GM12874 (cell line): ENCODE measurements at regions not wholly inside any gene's neighbourhood (a gene's known extent, or its start where the extent isn't known, plus 50 kb on each side); places are given as distances from the start of the nearest gene placed in this dataset.

Experiments used
- CTCF ChIP-seq: IDR thresholded peaks from 2 replicates; pipeline ENCODE4 v1.5.1; 2011; ENCODE audit warnings: low read depth, mild to moderate bottlenecking, control low read depth, low read length, moderate library complexity; ENCODE audit not compliant: insufficient read depth

GRCh38 chr6:122052346-122052900 lies 347.0 kb upstream of the HSF2 start:
- no peak for TF ChIP-seq CTCF

- TF ChIP-seq CTCF = no peak
These were observed 339.5 kb upstream of the HSF2 start for GRCh38 chr6:122059918-122060317.

- TF ChIP-seq CTCF = no peak
These were observed 337.6 kb upstream of the HSF2 start for GRCh38 chr6:122061855-122062254.

- TF ChIP-seq CTCF = no peak
These were observed 336.4 kb upstream of the HSF2 start for GRCh38 chr6:122063076-122063475.

GRCh38 chr6:122063761-122064160 lies 335.7 kb upstream of the HSF2 start:
- TF ChIP-seq CTCF = no peak

- TF ChIP-seq CTCF = no peak
These were observed 333.3 kb upstream of the HSF2 start for GRCh38 chr6:122066200-122066599.

- no peak for TF ChIP-seq CTCF
These were observed 331.1 kb upstream of the HSF2 start for GRCh38 chr6:122068291-122068769.
